Activated naive CD4-positive, alpha-beta T cell treated with anti-CD3 and anti-CD28 coated beads, Interleukin-2, amount 50 U/mL, for 72 hours (primary cell): ENCODE measurements at regions not wholly inside any gene's neighbourhood (a gene's known extent, or its start where the extent isn't known, plus 50 kb on each side); places are given as distances from the start of the nearest gene placed in this dataset.
"Not testable (repeated sequence)": the region's sequence is repeated elsewhere in the genome, so short reads cannot be mapped to it uniquely, and the experiment has no call there.

Source experiments
- ATAC-seq, 2 donors: fragments of 150-1000 bp; cut with Tn5 transposase; 2 replicates each; pipeline ENCODE4 v1.10.0; 2021; ENCODE audit warnings: mild to moderate bottlenecking in 2 of 2, moderate library complexity in 2 of 2
- DNase-seq, 2 donors: peaks; one replicate each; pipeline ENCODE4 v3.0.0; 2021 to 2022; ENCODE audit warnings: low spot score in 2 of 2
- H3K27ac Mint-ChIP-seq, 2 donors: one replicate each; pipeline ENCODE4 v1.8.0; 2022; ENCODE audit warnings: mild to moderate bottlenecking in 2 of 2, mixed read lengths in 2 of 2
- H3K36me3 Mint-ChIP-seq, 2 donors: one replicate each; pipeline ENCODE4 v1.8.0; 2022; ENCODE audit warnings: mixed read lengths in 2 of 2
- H3K9me3 Mint-ChIP-seq, 2 donors: one replicate each; pipeline ENCODE4 v1.8.0; 2022; ENCODE audit warnings: mixed read lengths in 2 of 2

GRCh38 chr9:62860939-62861860 is 1671.4 kb downstream of the SPATA31A7 start:
- not testable (repeated sequence) for H3K9me3 Mint-ChIP-seq, ATAC-seq, H3K27ac Mint-ChIP-seq, H3K36me3 Mint-ChIP-seq, DNase-seq

DNA sequence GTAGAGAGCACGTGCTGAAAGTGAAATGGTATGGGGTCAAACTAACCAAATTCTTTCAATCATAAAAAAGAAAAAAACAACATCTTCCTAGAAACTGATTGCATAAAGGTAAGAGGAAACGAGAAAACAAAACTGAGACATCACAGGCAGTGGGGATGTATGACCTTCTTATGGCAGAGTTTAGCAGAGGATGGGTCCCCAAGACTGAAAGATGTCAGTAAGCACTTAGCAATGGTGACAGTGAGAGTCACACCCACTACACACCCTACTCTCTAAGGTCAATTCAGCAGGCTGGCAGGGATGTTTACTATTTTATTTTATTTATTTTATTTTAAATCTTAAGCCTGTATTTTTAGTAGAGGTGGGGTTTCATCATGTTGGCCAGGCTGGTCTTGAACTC is 1672.3 kb downstream of the SPATA31A7 start:
- not testable (repeated sequence) for DNase-seq, ATAC-seq, H3K36me3 Mint-ChIP-seq, H3K9me3 Mint-ChIP-seq, H3K27ac Mint-ChIP-seq

DNA sequence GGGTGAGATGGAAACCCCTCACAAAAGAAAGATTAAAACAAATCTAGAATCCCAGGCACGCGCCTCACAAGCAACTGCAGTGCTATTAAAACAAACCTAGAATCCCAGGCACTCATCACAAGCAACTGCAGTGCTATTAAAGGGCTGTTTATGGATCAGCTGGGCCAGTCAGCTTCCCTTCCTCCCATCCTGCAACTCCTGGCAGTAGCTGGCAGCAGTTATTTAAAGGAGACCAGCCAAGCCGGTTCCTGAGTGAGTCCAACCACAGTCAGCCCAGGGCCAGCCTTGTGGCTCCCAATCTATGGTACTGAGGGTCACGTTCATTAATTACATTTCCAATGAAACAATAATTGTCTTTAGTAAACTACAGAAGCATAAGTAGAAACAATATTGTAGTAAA is 1673.5 kb downstream of the SPATA31A7 start:
- not testable (repeated sequence) for H3K9me3 Mint-ChIP-seq, H3K36me3 Mint-ChIP-seq, ATAC-seq, H3K27ac Mint-ChIP-seq, DNase-seq

DNA sequence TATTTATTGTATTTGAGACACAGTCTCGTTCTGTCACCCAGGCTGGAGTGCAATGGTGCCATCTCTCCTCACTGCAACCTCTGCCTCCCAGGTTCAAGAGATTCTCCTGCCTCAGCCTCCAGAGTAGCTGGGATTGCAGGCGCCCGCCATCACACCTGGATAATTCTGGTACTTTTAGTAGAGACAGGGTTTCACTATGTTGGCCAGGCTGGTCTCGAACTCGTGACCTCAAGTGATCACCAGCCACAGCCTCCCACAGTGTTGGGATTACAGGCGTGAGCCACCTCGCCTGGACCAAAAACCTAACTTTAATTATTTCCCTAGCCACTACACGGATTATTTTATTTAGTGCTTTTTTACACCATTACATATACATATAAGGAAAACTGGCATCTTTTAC is 1674.0 kb downstream of the SPATA31A7 start:
- not testable (repeated sequence) for ATAC-seq, H3K27ac Mint-ChIP-seq, DNase-seq, H3K9me3 Mint-ChIP-seq, H3K36me3 Mint-ChIP-seq

- not testable (repeated sequence) for H3K27ac Mint-ChIP-seq, H3K9me3 Mint-ChIP-seq, H3K36me3 Mint-ChIP-seq
- DNase-seq (peak in 1 of 2 donors; percentile 42), ATAC-seq (peak in 1 of 2 donors; percentile 48)
Observed at GRCh38 chr9:62864481-62865469, 1674.9 kb downstream of the SPATA31A7 start.

DNA sequence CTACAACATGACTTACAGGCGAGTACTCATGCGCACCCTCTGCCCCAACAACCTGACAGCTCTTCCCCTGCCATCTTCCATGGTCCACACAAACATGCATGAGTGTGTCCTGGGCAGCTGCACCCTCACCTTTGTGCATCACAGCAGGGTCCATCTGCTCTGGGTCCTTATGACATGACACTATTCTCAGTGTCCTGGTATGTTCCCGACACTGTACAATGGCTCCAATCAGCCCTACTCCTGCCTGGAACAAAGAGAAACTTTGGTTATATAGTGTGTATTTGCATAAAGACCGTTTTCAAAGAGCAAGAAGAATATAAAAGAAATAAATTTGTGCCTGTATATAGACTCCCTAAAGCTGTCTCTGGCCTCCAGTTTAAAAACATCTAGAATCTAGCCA is 1679.2 kb downstream of the SPATA31A7 start:
- not testable (repeated sequence) for H3K36me3 Mint-ChIP-seq, DNase-seq, H3K27ac Mint-ChIP-seq, ATAC-seq, H3K9me3 Mint-ChIP-seq

GRCh38 chr9:62871765-62872164 is 1681.9 kb downstream of the SPATA31A7 start:
- not testable (repeated sequence) for ATAC-seq, H3K27ac Mint-ChIP-seq, DNase-seq, H3K9me3 Mint-ChIP-seq, H3K36me3 Mint-ChIP-seq

GRCh38 chr9:62874213-62874612 is 1684.4 kb downstream of the SPATA31A7 start:
- not testable (repeated sequence) for ATAC-seq, H3K27ac Mint-ChIP-seq, H3K36me3 Mint-ChIP-seq, H3K9me3 Mint-ChIP-seq, DNase-seq

GRCh38 chr9:62874745-62875599 is 1685.1 kb downstream of the SPATA31A7 start:
- not testable (repeated sequence) for DNase-seq, ATAC-seq, H3K9me3 Mint-ChIP-seq, H3K27ac Mint-ChIP-seq, H3K36me3 Mint-ChIP-seq

- H3K9me3 Mint-ChIP-seq, H3K27ac Mint-ChIP-seq, DNase-seq, H3K36me3 Mint-ChIP-seq, ATAC-seq: not testable (repeated sequence)
Observed at GRCh38 chr9:62877552-62877951, 1687.7 kb downstream of the SPATA31A7 start.

DNA sequence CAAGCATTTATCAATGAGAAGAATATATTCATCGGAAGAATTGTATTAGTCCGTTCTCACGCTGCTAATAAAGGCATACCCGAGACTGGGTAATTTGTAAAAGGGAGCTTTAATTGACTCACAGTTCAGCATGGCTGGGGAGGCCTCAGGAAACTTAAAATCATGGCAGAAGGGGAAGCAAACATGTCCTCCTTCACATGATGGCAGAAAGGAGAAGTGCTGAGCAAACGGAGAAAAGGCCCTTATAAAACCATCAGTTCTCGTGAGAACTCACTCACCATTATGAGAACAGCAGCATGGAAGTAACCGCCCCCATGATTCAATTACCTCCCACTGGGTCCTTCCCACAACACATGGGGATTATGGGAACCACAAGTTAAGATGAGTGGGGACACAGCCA is 1688.2 kb downstream of the SPATA31A7 start:
- H3K9me3 Mint-ChIP-seq, ATAC-seq, DNase-seq, H3K36me3 Mint-ChIP-seq, H3K27ac Mint-ChIP-seq: not testable (repeated sequence)

DNA sequence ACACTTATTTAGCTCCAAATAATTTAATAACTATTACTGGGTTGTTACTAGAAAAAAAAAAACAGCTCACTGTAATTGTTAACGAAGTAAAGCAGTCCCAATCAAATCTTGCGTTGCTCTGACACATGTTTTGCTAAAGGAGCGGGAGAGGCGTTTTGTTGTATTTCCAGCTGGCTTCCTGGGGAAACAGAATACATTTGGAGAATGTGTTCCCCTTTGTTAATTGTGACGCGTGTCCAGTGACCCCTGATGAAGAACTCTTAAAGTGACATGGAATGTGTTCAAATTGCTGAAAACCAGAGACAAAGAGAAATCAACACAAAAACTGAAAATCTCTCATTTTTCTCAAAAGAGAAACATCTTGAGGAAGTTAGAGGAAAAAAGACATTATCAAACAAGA is 1690.6 kb downstream of the SPATA31A7 start:
- ATAC-seq, H3K9me3 Mint-ChIP-seq, DNase-seq, H3K36me3 Mint-ChIP-seq, H3K27ac Mint-ChIP-seq: not testable (repeated sequence)

DNA sequence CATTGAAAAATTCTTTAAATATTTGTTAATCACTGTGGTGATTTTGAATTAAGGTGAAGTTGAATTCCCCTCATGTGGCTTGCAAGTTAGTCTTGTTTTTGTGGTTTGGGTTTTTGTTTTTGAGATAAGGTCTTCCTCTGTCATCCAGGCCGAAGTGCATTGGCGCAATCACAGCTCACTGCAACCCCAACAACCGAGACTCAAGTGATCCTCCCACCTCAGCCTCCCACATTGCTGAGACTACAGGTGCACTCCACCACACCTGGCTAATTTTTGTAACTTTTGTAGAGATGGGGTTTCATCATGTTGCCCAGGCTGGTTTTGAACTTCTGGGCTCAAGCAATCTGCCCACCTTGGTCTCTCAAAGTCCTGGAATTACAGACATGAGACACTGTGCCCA is 1691.1 kb downstream of the SPATA31A7 start:
- not testable (repeated sequence) for H3K9me3 Mint-ChIP-seq, DNase-seq, H3K36me3 Mint-ChIP-seq, H3K27ac Mint-ChIP-seq, ATAC-seq

DNA sequence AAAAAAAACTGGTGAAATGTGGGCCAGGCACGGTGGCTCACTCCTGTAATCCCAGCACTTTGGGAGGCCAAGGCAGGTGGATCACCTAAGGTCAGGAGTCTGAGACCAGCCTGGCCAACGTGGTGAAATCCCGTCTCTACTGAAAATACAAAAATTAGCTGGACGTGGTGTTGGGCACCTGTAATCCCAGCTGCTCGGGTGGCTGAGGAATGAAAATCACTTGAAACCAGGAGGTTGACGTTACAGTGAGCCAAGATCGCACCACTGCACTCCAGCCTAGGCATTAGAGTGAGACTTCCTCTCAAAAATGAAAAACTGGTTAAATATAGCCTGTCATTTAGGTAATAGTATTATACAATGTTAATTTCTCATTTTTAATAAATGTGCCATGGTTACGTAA is 1692.0 kb downstream of the SPATA31A7 start:
- not testable (repeated sequence) for H3K27ac Mint-ChIP-seq, H3K9me3 Mint-ChIP-seq, ATAC-seq, DNase-seq, H3K36me3 Mint-ChIP-seq

DNA sequence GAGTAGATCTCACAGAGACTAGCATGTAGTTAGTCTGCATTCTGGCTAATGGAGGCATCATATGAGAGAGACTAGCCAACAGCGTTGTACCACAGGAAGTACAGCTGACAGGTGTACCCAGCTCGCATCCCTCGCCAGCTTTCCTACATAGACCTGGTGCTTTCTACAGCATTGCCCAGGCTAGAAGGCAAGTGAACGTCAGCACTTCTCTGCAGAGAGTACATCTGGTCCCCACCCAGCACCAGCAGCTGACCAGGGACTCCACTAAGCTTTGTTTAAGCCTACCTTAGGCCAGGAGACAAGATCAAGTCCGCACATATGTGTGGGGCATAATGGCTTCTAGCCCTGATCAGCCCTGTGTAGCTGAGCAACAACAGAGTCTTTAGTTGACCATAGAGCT is 1692.9 kb downstream of the SPATA31A7 start:
- not testable (repeated sequence) for H3K36me3 Mint-ChIP-seq, ATAC-seq, H3K27ac Mint-ChIP-seq, DNase-seq, H3K9me3 Mint-ChIP-seq

GRCh38 chr9:62896692-62897091 is 1706.9 kb downstream of the SPATA31A7 start:
- not testable (repeated sequence) for H3K9me3 Mint-ChIP-seq, H3K36me3 Mint-ChIP-seq, H3K27ac Mint-ChIP-seq, DNase-seq, ATAC-seq
